ENCODE measurements at regions not wholly inside any gene's neighbourhood (a gene's known extent, or its start where the extent isn't known, plus 50 kb on each side); places are given as distances from the start of the nearest gene placed in this dataset.

GRCh38 chr17:21817791-21818364, 125.6 kb downstream of the KCNJ18 start:
- TF ChIP-seq POLR2AphosphoS5 (IDR thresholded peaks at IDR 0.05) (no peak), CTCF (IDR thresholded peaks at IDR 0.05) (no peak)

Data from upper lobe of left lung (tissue), 4 donors.